Mucosa of descending colon (tissue), 3 donors: ENCODE measurements at regions not wholly inside any gene's neighbourhood (a gene's known extent, or its start where the extent isn't known, plus 50 kb on each side); places are given as distances from the start of the nearest gene placed in this dataset.

Experiments
- ATAC-seq: fragments of 200-7000 bp; cut with Tn5 transposase; one replicate; pipeline ENCODE4 v1.9.1; 2020; ENCODE audit warnings: mild to moderate bottlenecking, moderate library complexity
- DNase-seq, 3 donors: peaks; one replicate each; pipeline ENCODE4 v3.0.0-alpha.2; 2020
- H3K36me3 ChIP-seq: fragments of 200-600 bp; one replicate; pipeline ENCODE4 v1.8.0; 2021; ENCODE audit warnings: low read depth, mild to moderate bottlenecking
- H3K4me1 ChIP-seq: fragments of 200-600 bp; one replicate; pipeline ENCODE4 v1.8.0; 2021; ENCODE audit warnings: low read depth, mild to moderate bottlenecking
- H3K4me3 ChIP-seq: fragments of 200-600 bp; one replicate; pipeline ENCODE4 v1.8.0; 2021; ENCODE audit warnings: mild to moderate bottlenecking
- H3K9me3 ChIP-seq: fragments of 200-600 bp; one replicate; pipeline ENCODE4 v1.8.0; 2021; ENCODE audit warnings: mild to moderate bottlenecking
- intact Hi-C, 2 donors: fragments of 100-400 bp; cut with DNase I in 1 of 2; cut with micrococcal nuclease in 1 of 2; formaldehyde crosslinking; loops; one replicate each; pipeline versions ENCODE4 v1.11.0 to v1.11.1; 2022; cut with DNase I, micrococcal nuclease
- TF ChIP-seq, protein P1 (sequence below): fragments of 200-600 bp; IDR thresholded peaks from one replicate; pipeline ENCODE4 v1.8.0; 2022; ENCODE audit warnings: antibody characterized with exemption, mild to moderate bottlenecking
- donor health status: DM: no; HTN: no; CAD: no; lungs with moderate emphysema.
- donor health status: DM: no; HTN: no; CAD: no.
- donor health status: DM: no; HTN: yes; CAD: no.

GRCh38 chr11:97684486-97685439, 1295.0 kb downstream of the JRKL start:
- TF ChIP-seq, protein P1, sequence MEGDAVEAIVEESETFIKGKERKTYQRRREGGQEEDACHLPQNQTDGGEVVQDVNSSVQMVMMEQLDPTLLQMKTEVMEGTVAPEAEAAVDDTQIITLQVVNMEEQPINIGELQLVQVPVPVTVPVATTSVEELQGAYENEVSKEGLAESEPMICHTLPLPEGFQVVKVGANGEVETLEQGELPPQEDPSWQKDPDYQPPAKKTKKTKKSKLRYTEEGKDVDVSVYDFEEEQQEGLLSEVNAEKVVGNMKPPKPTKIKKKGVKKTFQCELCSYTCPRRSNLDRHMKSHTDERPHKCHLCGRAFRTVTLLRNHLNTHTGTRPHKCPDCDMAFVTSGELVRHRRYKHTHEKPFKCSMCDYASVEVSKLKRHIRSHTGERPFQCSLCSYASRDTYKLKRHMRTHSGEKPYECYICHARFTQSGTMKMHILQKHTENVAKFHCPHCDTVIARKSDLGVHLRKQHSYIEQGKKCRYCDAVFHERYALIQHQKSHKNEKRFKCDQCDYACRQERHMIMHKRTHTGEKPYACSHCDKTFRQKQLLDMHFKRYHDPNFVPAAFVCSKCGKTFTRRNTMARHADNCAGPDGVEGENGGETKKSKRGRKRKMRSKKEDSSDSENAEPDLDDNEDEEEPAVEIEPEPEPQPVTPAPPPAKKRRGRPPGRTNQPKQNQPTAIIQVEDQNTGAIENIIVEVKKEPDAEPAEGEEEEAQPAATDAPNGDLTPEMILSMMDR: no peak

DNA sequence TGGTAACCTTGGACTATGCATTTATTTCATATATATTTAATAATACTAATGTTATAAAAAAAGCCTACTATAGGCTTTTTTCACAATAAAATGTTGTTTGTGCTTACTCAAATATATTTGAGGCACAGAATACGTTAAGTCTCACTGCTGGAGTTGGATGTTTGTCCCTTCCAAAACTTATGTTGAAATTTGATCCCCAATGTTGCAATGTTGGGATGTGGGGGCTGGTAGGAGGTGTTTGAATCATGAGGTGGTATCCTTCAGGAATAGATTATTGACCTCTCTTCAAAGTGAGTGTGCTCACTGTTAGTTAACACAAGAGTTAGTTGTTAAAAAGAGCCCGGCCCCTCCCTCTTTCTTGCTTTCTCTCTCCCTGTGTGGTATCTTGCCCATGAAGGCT, 1295.9 kb downstream of the JRKL start:
- Histone ChIP-seq H3K9me3 (peaks cover 54% of the 10 kb centered on the region), H3K36me3 (no peaks in the 10 kb centered on the region), H3K4me1 (no peaks in the 10 kb centered on the region), H3K4me3 (no peak overlapping the region)
- TF ChIP-seq, protein P1: no peak
- DNase-seq (no peak), ATAC-seq (no peak)
- intact Hi-C loops: no loop called here

More at GRCh38 chr11:97684486-97685439, 1295.0 kb downstream of the JRKL start:
- Histone ChIP-seq H3K4me1 (no peaks in the 10 kb centered on the region), H3K36me3 (no peaks in the 10 kb centered on the region), H3K4me3 (no peak overlapping the region), H3K9me3 (peaks cover 55% of the 10 kb centered on the region)
- no peak for ATAC-seq
- DNase-seq: no peak
- intact Hi-C loops: no loop called here

GRCh38 chr11:97687111-97687510, 1297.3 kb downstream of the JRKL start:
- Histone ChIP-seq H3K4me3 (no peak overlapping the region), H3K4me1 (no peaks in the 10 kb centered on the region), H3K9me3 (peaks cover 61% of the 10 kb centered on the region), H3K36me3 (no peaks in the 10 kb centered on the region)
- no peak for DNase-seq
- ATAC-seq: no peak
- TF ChIP-seq, protein P1: no peak
- intact Hi-C loops: no loop called here

DNA sequence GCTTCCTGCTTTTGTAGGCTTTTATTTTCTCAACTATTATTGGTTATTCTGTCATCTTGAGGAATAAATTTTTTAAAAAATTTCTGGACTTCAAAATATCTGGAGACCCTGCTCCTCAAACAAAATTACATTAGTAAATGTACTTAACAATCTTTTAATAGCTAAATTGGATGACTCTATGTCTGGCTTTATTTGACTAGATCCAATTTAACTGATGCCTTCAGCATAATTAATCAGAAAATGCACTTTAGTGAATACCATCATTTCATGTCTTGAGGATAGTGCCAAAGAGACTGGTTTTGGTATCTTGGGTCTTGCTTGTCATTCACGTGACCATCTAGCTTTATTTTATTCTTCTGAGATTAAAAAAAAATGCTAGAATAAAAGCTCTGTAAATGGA, 1301.2 kb downstream of the JRKL start:
- Histone ChIP-seq H3K4me1 (no peaks in the 10 kb centered on the region), H3K4me3 (no peak overlapping the region), H3K9me3 (peaks cover 71% of the 10 kb centered on the region), H3K36me3 (no peaks in the 10 kb centered on the region)
- TF ChIP-seq, protein P1: no peak
- intact Hi-C loops: no loop called here
- DNase-seq (no peak), ATAC-seq (no peak)

GRCh38 chr11:97702951-97703350, 1313.1 kb downstream of the JRKL start:
- intact Hi-C loops: no loop called here
- TF ChIP-seq, protein P1: no peak
- DNase-seq: no peak

More at GRCh38 chr11:97702951-97703350, 1313.1 kb downstream of the JRKL start:
- Histone ChIP-seq H3K36me3 (no peaks in the 10 kb centered on the region), H3K4me3 (no peak overlapping the region), H3K4me1 (no peaks in the 10 kb centered on the region), H3K9me3 (peaks cover 29% of the 10 kb centered on the region)
- no peak for ATAC-seq
